Hepatocyte (in vitro differentiated cells): ENCODE measurements at regions not wholly inside any gene's neighbourhood (a gene's known extent, or its start where the extent isn't known, plus 50 kb on each side); places are given as distances from the start of the nearest gene placed in this dataset.

Source experiments
- CTCF ChIP-seq: fragments of 200-600 bp; sonication (generic); IDR thresholded peaks from 2 replicates; pipeline ENCODE4 v1.5.1; 2016; ENCODE audit warnings: antibody characterized with exemption, mild to moderate bottlenecking; ENCODE audit not compliant: poor library complexity
- EZH2 ChIP-seq: fragments of 200-600 bp; sonication (generic); IDR thresholded peaks from 2 replicates; pipeline ENCODE4 v1.6.1; 2016; ENCODE audit warnings: antibody characterized with exemption, mild to moderate bottlenecking, borderline replicate concordance

- no peak for TF ChIP-seq EZH2
- no peak for TF ChIP-seq CTCF
These were observed 87.6 kb upstream of the EXOC1L start for GRCh38 chr4:55731959-55732358.
